ENCODE measurements at regions not wholly inside any gene's neighbourhood (a gene's known extent, or its start where the extent isn't known, plus 50 kb on each side); places are given as distances from the start of the nearest gene placed in this dataset.

GRCh38 chr6:141439513-141439912 lies 693.2 kb upstream of the GJE1 start:
- no peaks in the 10 kb centered on the region for H3K9me3 ChIP-seq (replicated peaks; ENCODE audit: insufficient read depth, low read length)
- H3K27ac ChIP-seq (ENCODE audit: low read length), result no peak overlapping the region
- H3F3A ChIP-seq (ENCODE audit: insufficient read depth, low read length), result no peaks in the 10 kb centered on the region
- TF ChIP-seq EZH2phosphoT487 (IDR thresholded peaks at IDR 0.05; ENCODE audit: low read length) (no peak), CTCF (IDR thresholded peaks at IDR 0.05; ENCODE audit: low read length) (no peak), EZH2 (optimal IDR thresholded peaks at IDR 0.05; ENCODE audit: low read depth, low read length) (no peak)
- no peak overlapping the region for H2AFZ ChIP-seq (ENCODE audit: low read length)
- H3K9ac ChIP-seq (ENCODE audit: low read length), result no peak overlapping the region
- no peak for DNase-seq
- H3K4me3 ChIP-seq (ENCODE audit: low read length), result no peak overlapping the region
- H3K36me3 ChIP-seq (replicated peaks; ENCODE audit: insufficient read depth, low read length), result no peaks in the 10 kb centered on the region
- no peaks in the 10 kb centered on the region for H3K79me2 ChIP-seq (ENCODE audit: low read length)
- H3K9me2 ChIP-seq (replicated peaks; ENCODE audit: insufficient read depth, low read length), result no peaks in the 10 kb centered on the region
- H3K4me1 ChIP-seq (ENCODE audit: low read length), result peaks cover 13% of the 10 kb centered on the region
- H4K20me1 ChIP-seq (ENCODE audit: insufficient read depth, low read length), result no peaks in the 10 kb centered on the region
- no peaks in the 10 kb centered on the region for H3K27me3 ChIP-seq (replicated peaks; ENCODE audit: insufficient read depth, low read length)
- no peak overlapping the region for H3K4me2 ChIP-seq (ENCODE audit: low read depth, low read length)

DNA sequence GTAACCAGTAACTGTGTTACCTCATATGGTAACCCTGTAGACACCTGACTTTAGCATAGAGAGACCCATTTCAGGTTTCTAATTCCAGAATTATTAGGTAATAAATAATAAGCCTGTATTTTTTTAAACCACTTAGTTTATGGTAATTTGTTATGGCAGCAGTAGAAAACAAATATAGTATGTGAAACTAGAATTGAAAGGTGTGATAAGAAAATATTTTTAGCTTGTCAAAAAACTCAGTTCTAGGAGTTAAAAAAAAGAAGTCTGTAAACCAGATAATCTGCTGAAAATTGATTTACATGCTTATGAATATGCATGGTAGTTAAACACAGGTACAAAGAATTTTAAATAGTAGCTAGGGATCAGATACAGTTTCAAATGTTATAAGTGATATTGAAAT lies 695.0 kb upstream of the GJE1 start:
- H3K4me2 ChIP-seq (ENCODE audit: low read depth, low read length), result peak overlapping the region; percentile 39
- H3K27ac ChIP-seq (ENCODE audit: low read length), result no peak overlapping the region
- H3K9ac ChIP-seq (ENCODE audit: low read length), result no peak overlapping the region
- H3K4me3 ChIP-seq (ENCODE audit: low read length), result 0 out of 2 replicates have a peak overlapping the region, but pooled peaks have one; percentile 17
- TF ChIP-seq EZH2phosphoT487 (IDR thresholded peaks at IDR 0.05; ENCODE audit: low read length), result no peak
- TF ChIP-seq CTCF (IDR thresholded peaks at IDR 0.05; ENCODE audit: low read length), result no peak
- no peak for TF ChIP-seq EZH2 (optimal IDR thresholded peaks at IDR 0.05; ENCODE audit: low read depth, low read length)
- no peaks in the 10 kb centered on the region for H4K20me1 ChIP-seq (ENCODE audit: insufficient read depth, low read length)
- H3K4me1 ChIP-seq (ENCODE audit: low read length), result peaks cover 13% of the 10 kb centered on the region
- H3K79me2 ChIP-seq (ENCODE audit: low read length), result no peaks in the 10 kb centered on the region
- no peaks in the 10 kb centered on the region for H3K9me2 ChIP-seq (replicated peaks; ENCODE audit: insufficient read depth, low read length)
- no peaks in the 10 kb centered on the region for H3K9me3 ChIP-seq (replicated peaks; ENCODE audit: insufficient read depth, low read length)
- DNase-seq, result peak; percentile 20
- H2AFZ ChIP-seq (ENCODE audit: low read length), result no peak overlapping the region
- no peaks in the 10 kb centered on the region for H3K36me3 ChIP-seq (replicated peaks; ENCODE audit: insufficient read depth, low read length)
- no peaks in the 10 kb centered on the region for H3F3A ChIP-seq (ENCODE audit: insufficient read depth, low read length)
- no peaks in the 10 kb centered on the region for H3K27me3 ChIP-seq (replicated peaks; ENCODE audit: insufficient read depth, low read length)

DNA sequence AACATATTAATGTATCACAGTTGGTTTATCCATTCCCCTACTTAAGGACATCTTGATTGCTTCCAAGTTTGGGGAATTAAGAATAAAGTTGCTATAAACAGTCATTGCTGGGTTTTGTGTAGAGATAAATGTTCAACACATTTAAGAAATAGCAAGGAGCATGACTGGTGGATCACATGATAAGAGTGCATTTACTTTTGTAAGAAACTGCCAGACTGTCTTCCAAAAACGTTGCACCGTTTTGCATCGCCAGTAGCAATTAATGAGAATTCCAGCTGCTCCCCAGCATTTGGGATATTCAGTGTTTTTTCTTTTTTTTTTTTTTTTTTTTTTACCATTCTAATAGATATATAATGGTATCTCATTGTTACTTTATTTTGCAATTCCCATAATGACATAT lies 695.7 kb upstream of the GJE1 start:
- no peak overlapping the region for H3K9ac ChIP-seq (ENCODE audit: low read length)
- H3K4me2 ChIP-seq (ENCODE audit: low read depth, low read length), result no peak overlapping the region
- peaks cover 13% of the 10 kb centered on the region for H3K4me1 ChIP-seq (ENCODE audit: low read length)
- no peaks in the 10 kb centered on the region for H3K36me3 ChIP-seq (replicated peaks; ENCODE audit: insufficient read depth, low read length)
- H3K79me2 ChIP-seq (ENCODE audit: low read length), result no peaks in the 10 kb centered on the region
- H3K27me3 ChIP-seq (replicated peaks; ENCODE audit: insufficient read depth, low read length), result no peaks in the 10 kb centered on the region
- DNase-seq, result no peak
- no peaks in the 10 kb centered on the region for H3F3A ChIP-seq (ENCODE audit: insufficient read depth, low read length)
- no peaks in the 10 kb centered on the region for H3K9me2 ChIP-seq (replicated peaks; ENCODE audit: insufficient read depth, low read length)
- H3K4me3 ChIP-seq (ENCODE audit: low read length), result no peak overlapping the region
- H2AFZ ChIP-seq (ENCODE audit: low read length), result no peak overlapping the region
- H3K27ac ChIP-seq (ENCODE audit: low read length), result no peak overlapping the region
- no peak for TF ChIP-seq CTCF (IDR thresholded peaks at IDR 0.05; ENCODE audit: low read length)
- TF ChIP-seq EZH2phosphoT487 (IDR thresholded peaks at IDR 0.05; ENCODE audit: low read length), result no peak
- no peak for TF ChIP-seq EZH2 (optimal IDR thresholded peaks at IDR 0.05; ENCODE audit: low read depth, low read length)
- no peaks in the 10 kb centered on the region for H3K9me3 ChIP-seq (replicated peaks; ENCODE audit: insufficient read depth, low read length)
- no peaks in the 10 kb centered on the region for H4K20me1 ChIP-seq (ENCODE audit: insufficient read depth, low read length)
